Pancreas (tissue), 10 donors: ENCODE measurements at regions not wholly inside any gene's neighbourhood (a gene's known extent, or its start where the extent isn't known, plus 50 kb on each side); places are given as distances from the start of the nearest gene placed in this dataset.
"Not testable (repeated sequence)": the region's sequence is repeated elsewhere in the genome, so short reads cannot be mapped to it uniquely, and the experiment has no call there.

Source experiments
- ATAC-seq, 4 donors: fragments of 200-7000 bp; cut with Tn5 transposase; one replicate each; pipeline versions ENCODE4 v1.8.0 to v1.9.1; 2020; ENCODE audit warnings: mild to moderate bottlenecking in 4 of 4, moderate library complexity in 4 of 4
- DNase-seq, 6 donors: peaks; one replicate each; pipeline ENCODE4 v3.0.0-alpha.2; 2020
- FAIRE-seq: peaks from 2 replicates; lab custom pipeline; 2012; peaks lifted over from hg19 to GRCh38; lab: Jason Lieb, UNC
- H3K27ac ChIP-seq, 4 donors: fragments of 200-600 bp; sonication (generic); 1 replicate in 3 of 4; 2 replicates in 1 of 4; pipeline versions ENCODE4 v1.5.0 to v1.8.0; 2020
- H3K27me3 ChIP-seq, 4 donors: fragments of 200-600 bp; one replicate each; pipeline ENCODE4 v1.8.0; 2021
- H3K36me3 ChIP-seq, 3 donors: fragments of 200-600 bp; sonication (generic) in 1 of 3; one replicate each; pipeline versions ENCODE4 v1.5.0 to v1.8.0; 2020 to 2021
- H3K4me1 ChIP-seq, 3 donors: fragments of 200-600 bp; one replicate each; pipeline ENCODE4 v1.8.0; 2021
- H3K4me3 ChIP-seq, 4 donors: fragments of 200-600 bp; sonication (generic) in 2 of 4; one replicate each; pipeline versions ENCODE4 v1.5.0 to v1.8.0; 2020 to 2021
- H3K9me3 ChIP-seq, 4 donors: fragments of 200-600 bp; one replicate each; pipeline ENCODE4 v1.8.0; 2021
- CTCF ChIP-seq, 4 donors: fragments of 200-600 bp; sonication (generic) in 3 of 4; IDR thresholded peaks; one replicate each; pipeline versions ENCODE4 v1.5.0 to v1.8.0; 2021; ENCODE audit warnings: antibody characterized with exemption in 4 of 4
- WGBS, 2 donors: extraction: QIAGEN DNeasy Blood & Tissue Kit; methylation state at CpG; one replicate each; pipeline ENCODE4 v1.1.7; 2013; 5-methylcytosine and 5-hydroxymethylcytosine counted together
- intact Hi-C, 3 donors: fragments of 100-400 bp; cut with DNase I; formaldehyde crosslinking; loops; one replicate each; pipeline versions ENCODE4 v1.11.1 to v1.14.2; 2022
- donor health status: healthy with polysubstance abuse.
- donor health status: DM: no; HTN: no; CAD: no; lungs with moderate emphysema.
- donor health status: DM: no; HTN: no; CAD: no.
- donor health status: control.
- donor health status: control.
- donor health status: Bipolar disorder and iron deficiency.
- donor health status: DM: yes; HTN: yes; CAD: no.
- donor health status: DM: no; HTN: no; CAD: no.
- donor health status: DM: no; HTN: no; CAD: no.
- donor health status: DM: yes; HTN: yes; CAD: no.

- intact Hi-C loops = no loop called here
- no peak for TF ChIP-seq CTCF (IDR thresholded peaks at IDR 0.05)
- H3K4me3 ChIP-seq = no peak overlapping the region
- no peak overlapping the region for H3K27ac ChIP-seq
- WGBS, 2 donors = 67 to 70% methylated on average over 2 of the region's 2 CpGs
- no peaks in the 10 kb centered on the region for H3K4me1 ChIP-seq
- ATAC-seq = no peak
- no peaks in the 10 kb centered on the region for H3K9me3 ChIP-seq
- no peaks in the 10 kb centered on the region for H3K36me3 ChIP-seq
- DNase-seq = no peak
- FAIRE-seq = no peak
- H3K27me3 ChIP-seq = peaks cover 0 to 15% (median 0%) of the 10 kb centered on the region in 4 donors
Measured at GRCh38 chrX:18034945-18035344, 173.8 kb upstream of the RAI2 start.

- Histone ChIP-seq H3K27ac (no peak overlapping the region), H3K36me3 (no peaks in the 10 kb centered on the region), H3K4me3 (no peak overlapping the region), H3K27me3 (peaks cover 0 to 15% (median 0%) of the 10 kb centered on the region in 4 donors), H3K4me1 (no peaks in the 10 kb centered on the region), H3K9me3 (no peaks in the 10 kb centered on the region)
- no peak for DNase-seq
- no peak for TF ChIP-seq CTCF (IDR thresholded peaks at IDR 0.05)
- FAIRE-seq = no peak
- WGBS, 2 donors = 71 to 72% methylated on average over 3 of the region's 3 CpGs
- no peak for ATAC-seq
- intact Hi-C loops = no loop called here
Measured at GRCh38 chrX:18034504-18034903, 173.4 kb upstream of the RAI2 start.

- Histone ChIP-seq H3K9me3 (no peaks in the 10 kb centered on the region), H3K27ac (no peak overlapping the region), H3K4me3 (no peak overlapping the region), H3K27me3 (peaks cover 0 to 15% (median 0%) of the 10 kb centered on the region in 4 donors), H3K36me3 (no peaks in the 10 kb centered on the region), H3K4me1 (no peaks in the 10 kb centered on the region)
- ATAC-seq (no peak), DNase-seq (no peak), FAIRE-seq (no peak)
- 62 to 77% methylated on average over 3 of the region's 3 CpGs for WGBS, 2 donors
- intact Hi-C loops = no loop called here
- TF ChIP-seq CTCF (IDR thresholded peaks at IDR 0.05) = no peak
Measured at GRCh38 chrX:18032486-18033221, 171.6 kb upstream of the RAI2 start.

- Histone ChIP-seq H3K4me1 (no peaks in the 10 kb centered on the region), H3K36me3 (no peaks in the 10 kb centered on the region), H3K27ac (no peak overlapping the region), H3K27me3 (peaks cover 0 to 15% (median 0%) of the 10 kb centered on the region in 4 donors), H3K9me3 (no peaks in the 10 kb centered on the region), H3K4me3 (no peak overlapping the region)
- TF ChIP-seq CTCF (IDR thresholded peaks at IDR 0.05) = no peak
- ATAC-seq (no peak), FAIRE-seq (no peak), DNase-seq (no peak)
- whole genome bisulfite sequencing, 2 donors = 85 to 88% methylated on average over 7 of the region's 7 CpGs
- intact Hi-C loops = no loop called here
Measured at GRCh38 chrX:18031726-18032375, 170.8 kb upstream of the RAI2 start.

- WGBS, 2 donors = 39 to 50% methylated on average over 1 of the region's 1 CpG
- FAIRE-seq = not testable (repeated sequence)
Measured at GRCh38 chrX:18030656-18031055, 169.6 kb upstream of the RAI2 start.

More at GRCh38 chrX:18030656-18031055, 169.6 kb upstream of the RAI2 start:
- ATAC-seq, H3K36me3 ChIP-seq, DNase-seq, intact Hi-C loops, H3K4me1 ChIP-seq, H3K4me3 ChIP-seq, H3K9me3 ChIP-seq, H3K27ac ChIP-seq: not testable (repeated sequence)
- H3K27me3 ChIP-seq = peaks cover 0 to 15% (median 0%) of the 10 kb centered on the region in 4 donors
